ENCODE measurements at regions not wholly inside any gene's neighbourhood (a gene's known extent, or its start where the extent isn't known, plus 50 kb on each side); places are given as distances from the start of the nearest gene placed in this dataset.

DNA sequence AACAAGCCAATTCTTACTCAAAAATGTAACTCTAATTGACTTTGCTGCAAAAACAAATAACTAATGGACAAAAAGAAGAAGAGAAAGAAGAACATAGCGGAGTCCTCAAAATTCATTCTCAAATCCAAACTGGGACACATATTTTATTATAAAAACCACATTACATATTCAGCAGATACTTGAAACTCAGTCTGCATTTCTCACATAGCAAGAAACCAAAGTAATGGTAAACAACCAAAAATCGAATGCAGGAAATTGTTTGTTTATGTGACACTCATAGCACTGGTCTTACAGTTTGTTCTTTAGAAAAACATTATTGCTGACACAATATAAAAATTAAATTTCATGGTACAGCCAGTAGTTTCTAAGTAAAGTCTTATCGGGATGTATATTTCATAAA lies 789.8 kb downstream of the SLITRK6 start:
- TF ChIP-seq EZH2phosphoT487 (IDR thresholded peaks at IDR 0.05): no peak
- TF ChIP-seq, protein P1, sequence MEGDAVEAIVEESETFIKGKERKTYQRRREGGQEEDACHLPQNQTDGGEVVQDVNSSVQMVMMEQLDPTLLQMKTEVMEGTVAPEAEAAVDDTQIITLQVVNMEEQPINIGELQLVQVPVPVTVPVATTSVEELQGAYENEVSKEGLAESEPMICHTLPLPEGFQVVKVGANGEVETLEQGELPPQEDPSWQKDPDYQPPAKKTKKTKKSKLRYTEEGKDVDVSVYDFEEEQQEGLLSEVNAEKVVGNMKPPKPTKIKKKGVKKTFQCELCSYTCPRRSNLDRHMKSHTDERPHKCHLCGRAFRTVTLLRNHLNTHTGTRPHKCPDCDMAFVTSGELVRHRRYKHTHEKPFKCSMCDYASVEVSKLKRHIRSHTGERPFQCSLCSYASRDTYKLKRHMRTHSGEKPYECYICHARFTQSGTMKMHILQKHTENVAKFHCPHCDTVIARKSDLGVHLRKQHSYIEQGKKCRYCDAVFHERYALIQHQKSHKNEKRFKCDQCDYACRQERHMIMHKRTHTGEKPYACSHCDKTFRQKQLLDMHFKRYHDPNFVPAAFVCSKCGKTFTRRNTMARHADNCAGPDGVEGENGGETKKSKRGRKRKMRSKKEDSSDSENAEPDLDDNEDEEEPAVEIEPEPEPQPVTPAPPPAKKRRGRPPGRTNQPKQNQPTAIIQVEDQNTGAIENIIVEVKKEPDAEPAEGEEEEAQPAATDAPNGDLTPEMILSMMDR (IDR thresholded peaks at IDR 0.05): no peak
